Muscle of back (tissue), 3 donors: ENCODE measurements at regions not wholly inside any gene's neighbourhood (a gene's known extent, or its start where the extent isn't known, plus 50 kb on each side); places are given as distances from the start of the nearest gene placed in this dataset.
"Not testable (repeated sequence)": the region's sequence is repeated elsewhere in the genome, so short reads cannot be mapped to it uniquely, and the experiment has no call there.

Experiments used
- DNase-seq, 3 donors: peaks; one replicate each; pipeline versions ENCODE4 v3.0.0 to v3.0.0-alpha.2; 2013

GRCh38 chr20:51958099-51959065 is 156.1 kb upstream of the SALL4 start:
- DNase-seq: peak in 2 of 3 donors; percentile 27 to 45

DNA sequence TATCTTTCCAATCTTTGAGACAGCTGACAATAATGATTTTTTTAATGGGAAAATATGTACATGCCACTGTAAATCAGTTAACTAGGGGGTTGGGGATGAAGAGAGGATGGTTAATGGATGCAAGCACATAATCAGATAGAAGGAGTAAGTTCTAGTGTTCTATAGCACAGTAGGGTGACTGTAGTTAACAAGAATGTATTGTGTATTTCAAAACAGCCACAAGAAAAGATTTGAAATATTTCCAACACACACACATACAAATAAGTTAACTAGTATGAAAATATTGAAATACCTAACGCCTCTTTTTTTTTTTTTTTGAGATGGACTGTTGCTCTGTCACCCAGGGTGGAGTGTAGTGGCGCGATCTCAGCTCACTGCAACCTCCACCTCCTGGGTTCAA is 153.4 kb upstream of the SALL4 start:
- DNase-seq: peak in 1 of 3 donors; percentile 37

- DNase-seq: no peak
Measured at GRCh38 chr20:51953731-51954340, 151.5 kb upstream of the SALL4 start.

- DNase-seq: no peak
Measured at GRCh38 chr20:51950926-51951325, 148.6 kb upstream of the SALL4 start.

DNA sequence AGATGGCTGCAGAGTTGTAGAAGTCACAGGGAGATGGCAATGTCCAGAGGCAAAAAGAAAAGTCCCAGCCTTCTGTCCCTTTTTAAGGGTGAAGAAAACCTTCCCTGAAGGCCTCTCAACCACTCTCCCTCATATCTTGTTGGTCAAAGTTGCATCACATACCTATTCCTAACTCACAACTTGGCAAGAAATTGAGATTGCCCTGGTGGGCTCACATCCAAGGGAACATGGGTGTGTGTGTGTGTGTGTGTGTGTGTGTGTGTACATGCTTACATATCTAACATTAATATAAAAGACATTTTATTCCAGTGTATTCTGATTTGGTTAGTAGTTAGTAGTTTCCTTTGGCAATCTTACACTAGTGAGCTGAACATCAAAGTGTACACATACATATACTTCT is 144.3 kb upstream of the SALL4 start:
- no peak for DNase-seq

GRCh38 chr20:51945881-51946280 is 143.6 kb upstream of the SALL4 start:
- no peak for DNase-seq

DNA sequence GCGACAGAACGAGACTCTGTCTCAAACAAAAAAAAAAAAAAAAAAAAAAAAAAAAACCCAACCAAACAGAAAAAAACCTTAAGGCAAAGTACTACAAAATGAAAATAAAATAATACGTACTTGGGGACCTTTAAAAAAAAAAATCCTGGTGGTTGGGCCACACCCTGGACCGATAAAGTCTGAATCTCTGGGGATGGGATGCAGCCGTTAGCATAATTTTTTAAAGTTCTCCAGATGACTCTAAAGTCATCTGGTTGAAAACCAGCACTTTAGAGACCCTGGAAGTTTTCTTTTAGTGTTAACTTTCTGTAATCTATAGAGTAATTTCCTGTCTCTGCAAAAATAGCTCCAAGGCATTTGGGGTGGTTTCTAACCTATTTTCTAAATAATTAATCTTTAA is 142.9 kb upstream of the SALL4 start:
- DNase-seq: peak in 1 of 3 donors; percentile 13

DNA sequence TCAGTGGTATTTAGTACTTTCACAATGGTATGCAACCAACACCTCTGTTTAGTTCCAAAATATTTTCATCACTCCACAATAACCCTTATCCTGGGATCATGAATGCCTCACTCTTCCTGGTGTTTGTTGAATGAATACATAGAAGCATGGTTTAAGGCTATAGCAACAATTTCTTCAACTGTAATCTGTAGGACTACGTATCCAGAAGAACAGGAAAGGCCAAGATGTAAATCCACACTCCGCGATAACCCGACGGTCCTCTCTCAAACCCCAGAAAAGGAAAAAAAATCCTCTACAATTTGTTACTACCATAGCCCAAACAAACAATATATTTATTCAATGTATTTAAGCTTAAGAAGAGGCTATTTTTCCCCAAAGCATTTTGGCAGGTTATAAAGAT is 141.4 kb upstream of the SALL4 start:
- no peak for DNase-seq

GRCh38 chr20:51943326-51943725 is 141.0 kb upstream of the SALL4 start:
- DNase-seq: not testable (repeated sequence)

GRCh38 chr20:51941503-51941902 is 139.2 kb upstream of the SALL4 start:
- no peak for DNase-seq

GRCh38 chr20:51939259-51939585 is 136.9 kb upstream of the SALL4 start:
- DNase-seq: no peak

DNA sequence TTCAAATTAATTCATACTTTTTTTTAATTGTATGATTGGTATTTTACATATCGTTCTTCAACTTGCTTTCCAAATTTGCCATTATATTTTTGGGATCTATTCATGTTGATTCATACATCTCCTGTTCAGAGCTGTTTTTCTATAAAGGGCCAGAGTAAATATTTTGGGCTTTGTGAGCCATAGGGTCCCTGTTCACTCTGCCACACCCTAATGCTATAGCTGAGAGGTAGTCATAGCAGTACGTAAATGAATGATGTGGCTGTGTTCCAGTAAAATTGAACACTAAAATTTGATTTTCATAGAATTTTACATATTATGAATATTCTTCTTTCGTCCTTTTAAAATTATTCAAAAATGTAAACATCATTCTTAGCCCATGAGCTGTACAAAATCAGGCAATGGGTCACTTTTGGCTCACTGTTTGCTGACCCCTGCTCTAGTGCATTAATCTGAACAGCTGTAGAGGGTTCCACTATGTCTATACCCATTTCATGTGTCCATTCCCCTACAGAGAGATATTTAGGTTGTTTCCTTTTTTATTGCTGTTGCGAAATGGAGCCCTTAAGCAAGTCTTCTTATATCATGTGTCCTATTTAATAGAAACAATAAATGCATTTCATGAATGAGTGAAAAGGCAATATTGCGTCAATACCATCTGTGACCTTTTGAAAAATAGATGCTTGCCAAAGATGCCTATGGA is 136.4 kb upstream of the SALL4 start:
- DNase-seq: no peak

- DNase-seq: no peak
Measured at GRCh38 chr20:51937779-51938178, 135.5 kb upstream of the SALL4 start.

GRCh38 chr20:51936377-51936776 is 134.1 kb upstream of the SALL4 start:
- DNase-seq: no peak

DNA sequence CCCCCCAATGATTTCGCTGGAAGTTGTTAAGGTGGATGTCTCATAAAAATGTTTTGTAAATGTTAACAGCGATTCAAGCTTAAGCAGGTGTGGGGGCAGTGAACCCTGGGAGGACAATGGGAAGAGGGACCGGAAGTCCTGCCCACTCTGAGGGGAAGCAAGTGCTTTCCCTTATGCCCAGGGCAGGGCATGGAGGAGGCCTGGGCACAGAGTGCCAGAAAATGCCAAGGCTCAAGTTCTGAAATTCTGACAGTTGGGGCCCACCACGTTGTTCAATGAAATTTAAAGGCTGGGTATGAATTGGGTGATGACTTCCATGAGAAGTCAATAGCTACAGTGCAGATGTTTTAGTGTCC is 132.7 kb upstream of the SALL4 start:
- no peak for DNase-seq

DNA sequence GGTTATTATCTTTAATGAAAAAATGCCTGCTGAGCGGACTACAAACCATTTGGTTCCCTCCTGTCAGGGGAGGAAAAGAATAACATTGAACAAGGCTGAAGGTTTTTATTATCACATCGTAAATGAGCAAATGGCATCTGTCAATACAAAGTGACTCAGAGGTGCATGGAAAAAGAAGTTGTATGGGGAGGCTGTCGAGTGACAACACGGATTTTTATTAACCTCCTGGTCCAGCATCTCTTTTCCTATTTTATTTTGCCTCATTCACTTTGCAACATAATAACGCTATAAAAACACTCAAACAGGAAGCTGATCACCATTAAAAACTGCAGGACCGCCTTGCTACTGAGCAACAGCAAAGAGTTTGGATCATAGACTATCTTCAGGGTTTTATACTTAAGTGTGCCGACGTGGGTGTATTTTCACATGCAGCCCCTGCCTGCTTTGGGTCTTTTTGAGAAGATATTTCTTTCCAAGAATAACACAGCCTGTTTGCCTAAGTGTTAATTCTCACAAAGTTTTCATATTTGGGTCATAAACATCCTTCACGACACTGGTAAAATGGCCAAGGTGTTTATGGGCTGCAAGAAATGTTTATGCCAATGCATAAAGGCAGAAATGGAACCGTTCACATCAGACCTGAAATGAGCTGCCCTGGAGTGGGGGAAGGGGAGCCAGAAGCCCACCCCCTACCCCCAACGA is 132.1 kb upstream of the SALL4 start:
- peak in 1 of 3 donors; percentile 10 for DNase-seq

GRCh38 chr20:51931371-51931781 is 129.1 kb upstream of the SALL4 start:
- DNase-seq: no peak

DNA sequence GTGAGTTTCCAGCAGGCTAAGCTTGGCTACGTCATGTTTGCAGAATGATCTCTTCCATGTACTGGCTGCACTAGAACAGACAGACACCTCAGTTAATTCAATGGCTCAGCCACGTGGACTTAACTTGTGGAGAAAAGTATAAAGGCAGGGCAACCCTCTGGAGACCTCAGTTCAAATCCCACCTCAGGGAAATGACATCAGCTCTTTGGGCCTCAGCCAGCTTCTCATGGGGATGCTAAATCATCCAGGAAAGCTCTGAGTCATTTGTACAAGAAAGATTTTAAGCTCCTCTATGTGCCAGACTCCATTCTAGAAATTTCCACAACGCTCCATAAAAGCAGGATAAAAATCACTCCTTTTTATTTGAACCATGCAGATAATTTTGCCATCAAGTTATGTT is 128.5 kb upstream of the SALL4 start:
- peak in 2 of 3 donors; percentile 25 to 67 for DNase-seq

DNA sequence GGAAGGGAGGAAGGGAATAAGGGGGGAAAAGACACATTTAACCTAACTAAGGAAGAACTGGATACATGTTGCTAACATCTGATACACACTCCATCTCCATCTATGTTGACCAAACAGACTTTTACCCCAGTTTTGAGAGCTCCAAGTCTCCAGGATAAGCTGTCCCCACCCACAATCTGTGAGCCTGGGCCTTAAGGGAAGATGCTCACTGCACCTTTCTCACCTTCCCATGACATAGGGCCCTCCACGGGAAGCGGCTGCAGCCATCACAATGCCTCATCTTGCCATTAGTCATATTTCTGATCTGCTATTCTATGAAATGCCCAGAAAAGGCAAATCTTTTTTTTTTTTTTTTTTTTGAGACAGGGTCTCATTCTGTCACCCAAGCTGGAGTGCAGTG is 126.6 kb upstream of the SALL4 start:
- no peak for DNase-seq

DNA sequence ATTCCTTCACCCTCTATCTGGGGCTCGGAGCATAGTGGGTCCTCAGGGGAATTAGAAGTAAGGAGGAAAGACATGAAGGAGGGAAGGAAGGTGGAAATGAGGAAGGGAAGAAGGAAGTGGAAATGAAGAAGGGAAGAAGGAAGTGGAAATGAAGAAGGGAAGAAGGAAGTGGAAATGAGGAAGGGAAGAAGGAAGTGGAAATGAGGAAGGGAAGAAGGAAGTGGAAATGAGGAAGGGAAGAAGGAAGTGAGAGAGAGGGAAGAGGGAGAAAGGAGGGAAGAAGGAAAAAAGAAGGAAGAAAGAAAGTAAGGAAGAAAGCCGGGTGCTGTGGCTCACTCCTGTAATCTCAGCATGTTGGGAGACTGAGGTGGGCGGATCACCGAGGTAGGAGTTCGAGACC is 125.6 kb upstream of the SALL4 start:
- DNase-seq: not testable (repeated sequence)

GRCh38 chr20:51926670-51927305 is 124.5 kb upstream of the SALL4 start:
- DNase-seq: no peak

DNA sequence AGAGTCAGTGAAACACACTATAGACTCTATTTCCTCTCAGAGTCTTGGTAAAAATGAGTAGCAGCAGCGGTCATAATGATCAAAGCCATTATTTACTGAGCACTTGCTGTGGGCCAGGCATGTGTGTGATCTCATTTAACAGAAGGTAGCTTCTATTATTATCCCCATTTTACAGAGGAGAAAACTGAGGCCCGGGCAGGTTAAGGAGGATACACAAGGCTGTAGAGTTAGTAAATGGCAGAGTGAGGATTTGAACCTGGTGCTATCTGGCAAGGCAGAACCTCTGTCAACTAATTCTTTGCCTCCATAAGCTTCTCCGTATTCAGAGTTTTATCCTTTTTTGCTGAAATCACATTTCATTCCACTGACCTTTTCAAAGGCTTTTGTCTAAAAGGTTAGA is 122.2 kb upstream of the SALL4 start:
- DNase-seq: no peak
